ENCODE measurements at regions not wholly inside any gene's neighbourhood (a gene's known extent, or its start where the extent isn't known, plus 50 kb on each side); places are given as distances from the start of the nearest gene placed in this dataset.

- TF ChIP-seq, protein P1, sequence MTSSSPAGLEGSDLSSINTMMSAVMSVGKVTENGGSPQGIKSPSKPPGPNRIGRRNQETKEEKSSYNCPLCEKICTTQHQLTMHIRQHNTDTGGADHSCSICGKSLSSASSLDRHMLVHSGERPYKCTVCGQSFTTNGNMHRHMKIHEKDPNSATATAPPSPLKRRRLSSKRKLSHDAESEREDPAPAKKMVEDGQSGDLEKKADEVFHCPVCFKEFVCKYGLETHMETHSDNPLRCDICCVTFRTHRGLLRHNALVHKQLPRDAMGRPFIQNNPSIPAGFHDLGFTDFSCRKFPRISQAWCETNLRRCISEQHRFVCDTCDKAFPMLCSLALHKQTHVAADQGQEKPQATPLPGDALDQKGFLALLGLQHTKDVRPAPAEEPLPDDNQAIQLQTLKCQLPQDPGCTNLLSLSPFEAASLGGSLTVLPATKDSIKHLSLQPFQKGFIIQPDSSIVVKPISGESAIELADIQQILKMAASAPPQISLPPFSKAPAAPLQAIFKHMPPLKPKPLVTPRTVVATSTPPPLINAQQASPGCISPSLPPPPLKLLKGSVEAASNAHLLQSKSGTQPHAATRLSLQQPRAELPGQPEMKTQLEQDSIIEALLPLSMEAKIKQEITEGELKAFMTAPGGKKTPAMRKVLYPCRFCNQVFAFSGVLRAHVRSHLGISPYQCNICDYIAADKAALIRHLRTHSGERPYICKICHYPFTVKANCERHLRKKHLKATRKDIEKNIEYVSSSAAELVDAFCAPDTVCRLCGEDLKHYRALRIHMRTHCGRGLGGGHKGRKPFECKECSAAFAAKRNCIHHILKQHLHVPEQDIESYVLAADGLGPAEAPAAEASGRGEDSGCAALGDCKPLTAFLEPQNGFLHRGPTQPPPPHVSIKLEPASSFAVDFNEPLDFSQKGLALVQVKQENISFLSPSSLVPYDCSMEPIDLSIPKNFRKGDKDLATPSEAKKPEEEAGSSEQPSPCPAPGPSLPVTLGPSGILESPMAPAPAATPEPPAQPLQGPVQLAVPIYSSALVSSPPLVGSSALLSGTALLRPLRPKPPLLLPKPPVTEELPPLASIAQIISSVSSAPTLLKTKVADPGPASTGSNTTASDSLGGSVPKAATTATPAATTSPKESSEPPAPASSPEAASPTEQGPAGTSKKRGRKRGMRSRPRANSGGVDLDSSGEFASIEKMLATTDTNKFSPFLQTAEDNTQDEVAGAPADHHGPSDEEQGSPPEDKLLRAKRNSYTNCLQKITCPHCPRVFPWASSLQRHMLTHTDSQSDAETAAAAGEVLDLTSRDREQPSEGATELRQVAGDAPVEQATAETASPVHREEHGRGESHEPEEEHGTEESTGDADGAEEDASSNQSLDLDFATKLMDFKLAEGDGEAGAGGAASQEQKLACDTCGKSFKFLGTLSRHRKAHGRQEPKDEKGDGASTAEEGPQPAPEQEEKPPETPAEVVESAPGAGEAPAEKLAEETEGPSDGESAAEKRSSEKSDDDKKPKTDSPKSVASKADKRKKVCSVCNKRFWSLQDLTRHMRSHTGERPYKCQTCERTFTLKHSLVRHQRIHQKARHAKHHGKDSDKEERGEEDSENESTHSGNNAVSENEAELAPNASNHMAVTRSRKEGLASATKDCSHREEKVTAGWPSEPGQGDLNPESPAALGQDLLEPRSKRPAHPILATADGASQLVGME (CRISPR knock-in tag; IDR thresholded peaks at IDR 0.05), result 0 out of 2 replicates have a peak, but pooled peaks have one; percentile 19
- no peak for TF ChIP-seq MTF1 (CRISPR knock-in tag; IDR thresholded peaks at IDR 0.05; ENCODE audit: borderline replicate concordance)
- peak; percentile 43 for TF ChIP-seq TBP (optimal IDR thresholded peaks at IDR 0.05; ENCODE audit: low read depth, low read length)
- TF ChIP-seq ZNF133 (CRISPR knock-in tag; IDR thresholded peaks at IDR 0.05), result peak; percentile 71; the same call in 1 of the 2 replicates
- TF ChIP-seq NR2C2 (CRISPR knock-in tag; IDR thresholded peaks at IDR 0.05), result 0 out of 2 replicates have a peak, but pooled peaks have one; percentile 53
- no peak for TF ChIP-seq NR2C2 (tag; IDR thresholded peaks at IDR 0.05)
- 0 out of 2 replicates have a peak, but pooled peaks have one; percentile 59 for TF ChIP-seq ZBTB17 (CRISPR knock-in tag; IDR thresholded peaks at IDR 0.05)
- peak; percentile 91 for TF ChIP-seq TFAP4 (CRISPR knock-in tag; IDR thresholded peaks at IDR 0.05; ENCODE audit: borderline replicate concordance)
- TF ChIP-seq ARNT (IDR thresholded peaks at IDR 0.05), result peak in 1 of 2 experiments; percentile 24; a peak in 1 of 4 replicates
- TF ChIP-seq CBX5 (IDR thresholded peaks at IDR 0.05; ENCODE audit: borderline replicate concordance, low read depth), result no peak; the same call in 1 of the 2 replicates
- TF ChIP-seq FOSL1 (tag; conservative IDR thresholded peaks at IDR 0.05), result no peak
- peak; percentile 35; the same call in 1 of the 2 replicates for TF ChIP-seq ZBED1 (IDR thresholded peaks at IDR 0.05)
- TF ChIP-seq TEAD4 (IDR thresholded peaks at IDR 0.05; ENCODE audit: low read length), result peak; percentile 29
- TF ChIP-seq TEAD4 (CRISPR knock-in tag; IDR thresholded peaks at IDR 0.05; ENCODE audit: borderline replicate concordance), result no peak; the same call in 1 of the 2 replicates
- TF ChIP-seq, protein P2, sequence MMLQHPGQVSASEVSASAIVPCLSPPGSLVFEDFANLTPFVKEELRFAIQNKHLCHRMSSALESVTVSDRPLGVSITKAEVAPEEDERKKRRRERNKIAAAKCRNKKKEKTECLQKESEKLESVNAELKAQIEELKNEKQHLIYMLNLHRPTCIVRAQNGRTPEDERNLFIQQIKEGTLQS (IDR thresholded peaks at IDR 0.05), result no peak
- TF ChIP-seq, protein P2 (CRISPR knock-in tag; conservative IDR thresholded peaks at IDR 0.05), result peak; percentile 79; the same call in 1 of the 2 replicates
- TF ChIP-seq CREM (IDR thresholded peaks at IDR 0.05; ENCODE audit: low read depth), result peak; percentile 78
- peak; percentile 94 for TF ChIP-seq USF2 (CRISPR knock-in tag; IDR thresholded peaks at IDR 0.05)
- 0 out of 2 replicates have a peak, but pooled peaks have one; percentile 34 for TF ChIP-seq ZNF239 (CRISPR knock-in tag; IDR thresholded peaks at IDR 0.05)
- peak; percentile 37 for TF ChIP-seq CCNT2 (IDR thresholded peaks at IDR 0.05; ENCODE audit: borderline replicate concordance, extremely low read depth, insufficient read length, low read depth, low read length)
These were observed 112.7 kb downstream of the VPREB1 start (continued) for GRCh38 chr22:22357024-22357883.
